Loucy (cell line): ENCODE measurements at regions not wholly inside any gene's neighbourhood (a gene's known extent, or its start where the extent isn't known, plus 50 kb on each side); places are given as distances from the start of the nearest gene placed in this dataset.

Experiments
- H2AFZ ChIP-seq: fragments of 200-600 bp; sonication (generic); 2 replicates; pipeline ENCODE4 v1.6.0; 2016; ENCODE audit warnings: antibody characterized with exemption, mild to moderate bottlenecking, low read length, moderate library complexity
- H3F3A ChIP-seq: fragments of 200-600 bp; 2 replicates; pipeline ENCODE4 v1.6.0; 2016; ENCODE audit warnings: antibody characterized with exemption, low read depth, mild to moderate bottlenecking
- H3K27me3 ChIP-seq: fragments of 200-600 bp; sonication (generic); 2 replicates; pipeline ENCODE4 v1.6.1; 2014; ENCODE audit warnings: low read length, mild to moderate bottlenecking; ENCODE audit not compliant: insufficient read depth, poor library complexity, severe bottlenecking
- H3K36me3 ChIP-seq: fragments of 200-600 bp; sonication (generic); 2 replicates; pipeline ENCODE4 v1.6.1; 2016; ENCODE audit warnings: low read length; ENCODE audit not compliant: insufficient read depth
- H3K4me1 ChIP-seq: fragments of 200-600 bp; sonication (generic); 2 replicates; pipeline ENCODE4 v1.5.1; 2014; ENCODE audit warnings: low read length, mild to moderate bottlenecking; ENCODE audit not compliant: insufficient read depth, poor library complexity, severe bottlenecking
- H3K4me2 ChIP-seq: fragments of 200-600 bp; sonication (generic); 2 replicates; pipeline ENCODE4 v1.6.0; 2014; ENCODE audit warnings: antibody characterized with exemption, low read length, low read depth, mild to moderate bottlenecking; ENCODE audit not compliant: poor library complexity, severe bottlenecking
- H3K4me3 ChIP-seq: fragments of 200-600 bp; sonication (generic); 2 replicates; pipeline ENCODE4 v1.5.1; 2014; ENCODE audit warnings: low read length, mild to moderate bottlenecking, mixed read lengths; ENCODE audit not compliant: poor library complexity, severe bottlenecking
- H3K79me2 ChIP-seq: fragments of 200-600 bp; sonication (generic); 2 replicates; pipeline ENCODE4 v1.6.1; 2014; ENCODE audit warnings: low read length; ENCODE audit not compliant: insufficient read depth
- H3K9ac ChIP-seq: fragments of 200-600 bp; sonication (generic); 2 replicates; pipeline ENCODE4 v1.6.0; 2014; ENCODE audit warnings: mild to moderate bottlenecking, low read depth, low read length, moderate library complexity; ENCODE audit not compliant: poor library complexity, severe bottlenecking
- H3K9me2 ChIP-seq: fragments of 200-600 bp; sonication (generic); replicated peaks from 2 replicates; pipeline ENCODE4 v1.6.1; 2016; ENCODE audit warnings: low read depth, low read length, mixed read lengths
- H3K9me3 ChIP-seq: fragments of 200-600 bp; sonication (generic); 2 replicates; pipeline ENCODE4 v1.6.1; 2014; ENCODE audit warnings: mild to moderate bottlenecking, antibody characterized with exemption, low read length, low read depth; ENCODE audit not compliant: insufficient read depth
- H4K20me1 ChIP-seq: fragments of 200-600 bp; sonication (generic); 2 replicates; pipeline ENCODE4 v1.6.0; 2014; ENCODE audit warnings: antibody characterized with exemption, low read length, mild to moderate bottlenecking; ENCODE audit not compliant: insufficient read depth, poor library complexity, severe bottlenecking
- EZH2phosphoT487 ChIP-seq: fragments of 200-600 bp; IDR thresholded peaks from 2 replicates; pipeline ENCODE4 v1.6.1; 2018; ENCODE audit warnings: antibody characterized with exemption, mild to moderate bottlenecking, moderate library complexity, borderline replicate concordance
- TF ChIP-seq, protein P1 (sequence below): fragments of 200-600 bp; sonication (generic); conservative IDR thresholded peaks from 2 replicates; pipeline ENCODE4 v1.5.1; 2014; ENCODE audit warnings: mild to moderate bottlenecking, antibody characterized with exemption, low read length

DNA sequence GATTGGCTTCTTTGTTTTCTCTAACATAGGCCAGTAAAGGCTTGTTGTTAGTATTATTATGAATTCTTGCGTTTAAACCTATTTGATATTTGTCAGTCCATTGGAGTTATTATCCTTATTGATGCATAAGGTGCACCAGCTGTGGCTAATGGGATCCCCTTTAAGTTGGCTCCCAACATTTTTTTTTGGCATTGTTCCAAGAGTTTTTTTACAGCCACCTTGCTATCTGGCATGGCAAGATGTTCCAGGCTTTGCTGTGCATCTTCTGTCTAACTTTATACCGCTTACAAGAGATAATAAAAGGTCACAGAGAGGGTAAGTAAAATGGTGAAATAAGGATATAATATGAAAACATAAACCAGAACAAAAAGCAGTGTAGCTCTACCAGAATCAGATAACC lies 157.5 kb upstream of the TACR1 start:
- no peaks in the 10 kb centered on the region for H3K79me2 ChIP-seq
- H3K9me3 ChIP-seq: 0 out of 2 replicates have a peak, but pooled peaks cover 4% of the 10 kb centered on the region
- no peak overlapping the region for H3K4me3 ChIP-seq
- H4K20me1 ChIP-seq: no peaks in the 10 kb centered on the region
- H3K9ac ChIP-seq: no peak overlapping the region
- no peaks in the 10 kb centered on the region for H3K36me3 ChIP-seq
- H3K4me1 ChIP-seq: peaks cover 22% of the 10 kb centered on the region
- no peaks in the 10 kb centered on the region for H3K27me3 ChIP-seq
- peaks cover 10% of the 10 kb centered on the region for H3F3A ChIP-seq
- no peak overlapping the region for H3K4me2 ChIP-seq
- TF ChIP-seq EZH2phosphoT487: no peak
- TF ChIP-seq, protein P1, sequence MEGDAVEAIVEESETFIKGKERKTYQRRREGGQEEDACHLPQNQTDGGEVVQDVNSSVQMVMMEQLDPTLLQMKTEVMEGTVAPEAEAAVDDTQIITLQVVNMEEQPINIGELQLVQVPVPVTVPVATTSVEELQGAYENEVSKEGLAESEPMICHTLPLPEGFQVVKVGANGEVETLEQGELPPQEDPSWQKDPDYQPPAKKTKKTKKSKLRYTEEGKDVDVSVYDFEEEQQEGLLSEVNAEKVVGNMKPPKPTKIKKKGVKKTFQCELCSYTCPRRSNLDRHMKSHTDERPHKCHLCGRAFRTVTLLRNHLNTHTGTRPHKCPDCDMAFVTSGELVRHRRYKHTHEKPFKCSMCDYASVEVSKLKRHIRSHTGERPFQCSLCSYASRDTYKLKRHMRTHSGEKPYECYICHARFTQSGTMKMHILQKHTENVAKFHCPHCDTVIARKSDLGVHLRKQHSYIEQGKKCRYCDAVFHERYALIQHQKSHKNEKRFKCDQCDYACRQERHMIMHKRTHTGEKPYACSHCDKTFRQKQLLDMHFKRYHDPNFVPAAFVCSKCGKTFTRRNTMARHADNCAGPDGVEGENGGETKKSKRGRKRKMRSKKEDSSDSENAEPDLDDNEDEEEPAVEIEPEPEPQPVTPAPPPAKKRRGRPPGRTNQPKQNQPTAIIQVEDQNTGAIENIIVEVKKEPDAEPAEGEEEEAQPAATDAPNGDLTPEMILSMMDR: no peak
- H2AFZ ChIP-seq: no peak overlapping the region
- no peaks in the 10 kb centered on the region for H3K9me2 ChIP-seq

DNA sequence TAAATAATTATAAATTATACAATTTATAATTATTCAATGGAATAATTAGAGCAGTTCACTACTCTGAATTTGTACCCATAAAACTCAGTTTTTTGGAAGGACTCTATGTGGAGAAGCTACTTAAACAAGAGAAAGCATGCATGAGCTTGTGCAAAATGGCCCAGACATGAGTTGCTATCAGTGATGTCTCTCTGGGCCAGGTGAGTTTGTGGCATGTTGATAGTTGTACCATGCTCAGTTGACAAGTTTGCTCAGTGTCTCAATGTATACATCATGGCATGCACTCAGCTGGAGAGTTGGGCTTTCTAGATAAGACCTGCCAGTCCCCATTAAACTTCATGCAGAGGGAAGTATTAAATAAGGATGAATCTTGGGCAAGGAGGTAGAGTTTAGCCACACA lies 153.8 kb upstream of the TACR1 start:
- H3K9ac ChIP-seq: no peak overlapping the region
- no peaks in the 10 kb centered on the region for H3K27me3 ChIP-seq
- H3K9me2 ChIP-seq: no peaks in the 10 kb centered on the region
- no peaks in the 10 kb centered on the region for H3K9me3 ChIP-seq
- H3K4me1 ChIP-seq: no peaks in the 10 kb centered on the region
- no peaks in the 10 kb centered on the region for H3K36me3 ChIP-seq
- H3F3A ChIP-seq: no peaks in the 10 kb centered on the region
- H3K79me2 ChIP-seq: no peaks in the 10 kb centered on the region
- TF ChIP-seq EZH2phosphoT487: no peak
- TF ChIP-seq, protein P1: no peak
- H2AFZ ChIP-seq: no peak overlapping the region
- no peak overlapping the region for H3K4me3 ChIP-seq
- H3K4me2 ChIP-seq: no peak overlapping the region
- no peaks in the 10 kb centered on the region for H4K20me1 ChIP-seq

DNA sequence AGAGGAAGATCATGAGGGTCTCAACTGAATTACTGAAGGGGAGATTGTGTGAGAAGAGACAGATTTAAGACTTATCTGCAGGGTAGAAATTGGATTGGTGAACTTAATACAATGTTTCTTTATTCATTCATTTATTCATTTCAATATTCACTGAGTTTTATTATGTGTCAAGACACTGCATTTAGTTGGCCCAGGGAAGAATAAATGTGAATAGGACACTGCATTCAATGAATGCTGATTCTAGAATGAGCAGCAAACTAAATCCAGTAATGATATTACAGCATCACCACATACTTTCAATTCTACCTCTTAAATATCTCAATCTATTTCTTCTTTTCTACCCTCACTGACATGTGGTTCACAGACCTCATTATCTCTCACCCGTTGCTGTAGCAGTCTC lies 149.0 kb upstream of the TACR1 start:
- TF ChIP-seq, protein P1: no peak
- no peak for TF ChIP-seq EZH2phosphoT487
- Histone ChIP-seq H2AFZ (no peak overlapping the region), H3K9me3 (no peaks in the 10 kb centered on the region), H3K4me3 (no peak overlapping the region), H3K4me1 (no peaks in the 10 kb centered on the region), H3K79me2 (no peaks in the 10 kb centered on the region), H3K4me2 (no peak overlapping the region), H3K27me3 (no peaks in the 10 kb centered on the region), H3K9me2 (no peaks in the 10 kb centered on the region), H3K36me3 (no peaks in the 10 kb centered on the region), H4K20me1 (no peaks in the 10 kb centered on the region), H3F3A (no peaks in the 10 kb centered on the region), H3K9ac (no peak overlapping the region)
